Activated naive CD4-positive, alpha-beta T cell treated with anti-CD3 and anti-CD28 coated beads, Interleukin-2, amount 10 ng/mL, durations not matched to agents 7 days and 5 days (primary cell): ENCODE measurements at regions not wholly inside any gene's neighbourhood (a gene's known extent, or its start where the extent isn't known, plus 50 kb on each side); places are given as distances from the start of the nearest gene placed in this dataset.
"Not testable (repeated sequence)": the region's sequence is repeated elsewhere in the genome, so short reads cannot be mapped to it uniquely, and the experiment has no call there.

Source experiments
- CTCF ChIA-PET: fragments of 350-600 bp; sonication (Branson Sonifier 250); formaldehyde crosslinking; loops from one replicate; lab custom pipeline; 2021; ENCODE audit warnings: antibody characterized with exemption; lab: Charles Lee
- DNase-seq: peaks from one replicate; pipeline ENCODE4 v3.0.0-alpha.2; 2020
- H3K27ac Mint-ChIP-seq: one replicate; pipeline ENCODE4 v1.8.0; 2021; ENCODE audit warnings: mild to moderate bottlenecking, moderate library complexity, mixed read lengths
- H3K27me3 Mint-ChIP-seq: one replicate; pipeline ENCODE4 v1.8.0; 2021; ENCODE audit warnings: mild to moderate bottlenecking, mixed read lengths
- H3K36me3 Mint-ChIP-seq: one replicate; pipeline ENCODE4 v1.8.0; 2021; ENCODE audit warnings: mixed read lengths
- H3K4me1 Mint-ChIP-seq: one replicate; pipeline ENCODE4 v1.8.0; 2021; ENCODE audit warnings: mixed read lengths
- H3K4me3 Mint-ChIP-seq: one replicate; pipeline ENCODE4 v1.8.0; 2021; ENCODE audit warnings: mild to moderate bottlenecking, moderate library complexity, mixed read lengths
- H3K9me3 Mint-ChIP-seq: one replicate; pipeline ENCODE4 v1.8.0; 2021; ENCODE audit warnings: mixed read lengths

DNA sequence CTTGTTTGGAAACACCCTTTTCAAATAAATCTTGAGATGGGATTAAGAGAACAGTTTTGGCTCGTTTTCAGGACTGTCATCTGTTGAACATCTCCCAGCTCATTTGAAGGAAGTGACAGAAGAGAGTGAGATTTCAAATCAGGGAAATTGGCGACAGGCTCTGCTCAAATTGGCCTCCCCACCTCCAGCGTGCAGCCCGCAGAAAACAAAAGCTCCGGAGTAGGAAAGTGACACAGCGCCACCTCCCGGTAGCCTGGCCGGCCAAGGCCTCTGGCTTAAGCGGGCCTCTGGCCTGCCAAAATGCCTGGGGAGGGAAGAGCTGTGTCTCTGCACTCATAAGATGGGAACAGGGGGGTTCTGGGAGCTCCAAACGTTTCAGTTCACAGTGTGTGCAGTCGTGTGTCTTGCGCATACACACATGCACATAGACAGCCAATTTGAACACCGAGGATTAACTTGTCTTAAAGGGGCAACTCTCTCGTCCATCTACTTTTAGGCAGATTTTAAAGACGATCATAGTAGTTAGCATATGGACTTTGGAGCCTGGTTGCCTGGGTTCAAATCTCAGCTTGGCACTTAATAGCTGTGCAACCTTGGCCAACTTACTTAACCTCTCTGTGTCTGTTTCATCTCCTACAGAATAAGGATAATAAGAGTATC is 132.7 kb upstream of the RCN1 start:
- Mint-ChIP-seq H3K4me3 (no peak overlapping the region), H3K36me3 (no peaks in the 10 kb centered on the region), H3K9me3 (no peaks in the 10 kb centered on the region), H3K27ac (no peak overlapping the region), H3K27me3 (peaks cover 7% of the 10 kb centered on the region), H3K4me1 (peaks cover 3% of the 10 kb centered on the region)
- CTCF ChIA-PET, result interaction anchor here (0.7 to 2.7 kb wide), 29 partner anchors 9 to 851 kb away, joined by 3 to 18 read pairs (median 4); partner anchors contain the start of genes DCDC1 and DNAJC24
- DNase-seq, result peak; percentile 73

- no peak overlapping the region for H3K4me3 Mint-ChIP-seq
- peaks cover 3% of the 10 kb centered on the region for H3K4me1 Mint-ChIP-seq
- H3K36me3 Mint-ChIP-seq, result no peaks in the 10 kb centered on the region
- DNase-seq, result no peak
- CTCF ChIA-PET, result interaction anchor here (0.7 to 2.7 kb wide), 29 partner anchors 9 to 851 kb away, joined by 3 to 18 read pairs (median 4); partner anchors contain the start of genes DCDC1 and DNAJC24
- no peaks in the 10 kb centered on the region for H3K9me3 Mint-ChIP-seq
- H3K27ac Mint-ChIP-seq, result no peak overlapping the region
- peaks cover 7% of the 10 kb centered on the region for H3K27me3 Mint-ChIP-seq
Measured at GRCh38 chr11:31957674-31958073, 133.2 kb upstream of the RCN1 start.

DNA sequence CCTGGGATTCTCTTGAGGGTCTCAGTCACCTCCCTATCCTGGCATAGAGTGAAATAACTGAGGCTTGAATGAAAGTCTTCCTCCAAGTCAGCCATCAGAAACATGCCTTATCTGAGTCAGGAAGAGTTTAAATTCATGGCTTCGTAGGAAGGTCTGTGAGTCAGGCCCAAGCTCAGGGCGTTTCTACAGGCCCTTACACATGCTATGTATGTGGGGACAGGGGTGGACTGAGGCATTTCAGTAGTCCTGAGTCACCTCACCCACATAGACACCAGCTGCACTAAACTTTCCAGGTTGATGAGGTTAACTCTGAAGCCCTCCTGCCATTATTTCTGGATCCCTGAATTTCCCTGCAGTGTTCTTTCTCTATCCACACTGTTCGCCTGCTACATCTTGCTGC is 134.6 kb upstream of the RCN1 start:
- no peaks in the 10 kb centered on the region for H3K36me3 Mint-ChIP-seq
- DNase-seq, result no peak
- no peak overlapping the region for H3K4me3 Mint-ChIP-seq
- CTCF ChIA-PET, result interaction anchor here (1.0 to 2.5 kb wide), 8 partner anchors 8 to 849 kb away, joined by 3 to 11 read pairs (median 5); no protein-coding TSS in a partner anchor
- no peak overlapping the region for H3K27ac Mint-ChIP-seq
- H3K27me3 Mint-ChIP-seq, result peaks cover 12% of the 10 kb centered on the region
- no peaks in the 10 kb centered on the region for H3K9me3 Mint-ChIP-seq
- peaks cover 3% of the 10 kb centered on the region for H3K4me1 Mint-ChIP-seq

GRCh38 chr11:31955838-31956237 is 135.0 kb upstream of the RCN1 start:
- peaks cover 16% of the 10 kb centered on the region for H3K27me3 Mint-ChIP-seq
- peaks cover 3% of the 10 kb centered on the region for H3K4me1 Mint-ChIP-seq
- H3K36me3 Mint-ChIP-seq, result no peaks in the 10 kb centered on the region
- H3K4me3 Mint-ChIP-seq, result no peak overlapping the region
- no peaks in the 10 kb centered on the region for H3K9me3 Mint-ChIP-seq
- no peak overlapping the region for H3K27ac Mint-ChIP-seq
- no peak for DNase-seq
- CTCF ChIA-PET, result interaction anchor here (1.0 to 1.2 kb wide), 2 partner anchors 13 to 715 kb away, joined by 3 to 4 read pairs; no protein-coding TSS in a partner anchor

DNA sequence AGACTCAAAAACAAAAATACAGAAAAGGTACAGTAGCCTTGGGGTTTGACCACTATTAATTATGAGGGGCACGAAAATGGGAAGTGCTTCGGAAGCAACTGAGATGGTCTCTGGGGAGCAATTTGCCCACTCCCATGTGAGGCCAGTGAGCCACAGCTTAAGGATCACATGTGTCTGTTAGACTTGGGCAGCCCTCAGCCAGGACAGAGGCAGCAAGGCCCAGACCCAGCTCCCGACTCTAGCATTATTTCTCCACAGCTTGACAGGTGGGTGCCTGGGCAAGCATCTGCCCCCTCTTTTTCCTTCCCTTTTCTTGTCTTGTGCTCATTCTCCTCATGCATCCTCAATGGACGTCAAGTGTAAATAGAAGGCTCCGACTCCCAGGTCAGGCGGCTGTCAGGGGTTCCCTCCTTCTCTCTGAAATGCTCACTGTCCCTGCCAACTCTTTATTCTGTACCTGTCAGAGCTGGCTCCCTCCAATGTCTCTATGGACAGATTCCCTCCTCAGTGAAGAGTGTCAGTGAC is 137.0 kb upstream of the RCN1 start:
- no peaks in the 10 kb centered on the region for H3K36me3 Mint-ChIP-seq
- CTCF ChIA-PET, result no interaction called here
- peaks cover 16% of the 10 kb centered on the region for H3K4me1 Mint-ChIP-seq
- no peak overlapping the region for H3K27ac Mint-ChIP-seq
- no peak for DNase-seq
- peaks cover 22% of the 10 kb centered on the region for H3K27me3 Mint-ChIP-seq
- H3K4me3 Mint-ChIP-seq, result no peak overlapping the region
- no peaks in the 10 kb centered on the region for H3K9me3 Mint-ChIP-seq

- Mint-ChIP-seq H3K27me3 (peaks cover 15% of the 10 kb centered on the region), H3K27ac (peak overlapping the region; percentile 28), H3K4me1 (peaks cover 19% of the 10 kb centered on the region)
- DNase-seq, H3K4me3 Mint-ChIP-seq, CTCF ChIA-PET, H3K9me3 Mint-ChIP-seq, H3K36me3 Mint-ChIP-seq: not testable (repeated sequence)
Measured at GRCh38 chr11:31949733-31950200, 138.6 kb upstream of the PAX6 start.

DNA sequence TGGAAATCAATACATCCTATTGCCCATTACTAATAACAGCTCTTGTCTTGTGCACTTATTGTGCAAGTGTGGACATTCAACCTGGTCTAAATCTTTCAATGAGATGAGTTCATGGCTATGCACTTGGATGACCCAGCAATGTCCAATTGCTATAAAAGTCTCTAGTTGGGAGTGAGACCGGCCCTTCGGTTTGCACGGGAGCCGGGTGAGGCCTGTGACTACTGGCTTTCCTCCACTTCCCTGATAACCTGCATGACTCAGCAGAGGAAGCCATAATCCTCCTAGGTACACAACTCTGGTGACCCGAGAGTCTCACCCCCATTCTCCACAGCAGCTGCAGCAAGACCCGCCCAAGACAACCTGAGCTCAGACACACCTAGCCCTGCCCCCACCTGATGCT is 135.9 kb upstream of the PAX6 start:
- CTCF ChIA-PET, result no interaction called here
- Mint-ChIP-seq H3K36me3 (no peaks in the 10 kb centered on the region), H3K4me3 (no peak overlapping the region), H3K27ac (no peak overlapping the region), H3K27me3 (peaks cover 14% of the 10 kb centered on the region), H3K4me1 (peaks cover 30% of the 10 kb centered on the region), H3K9me3 (no peaks in the 10 kb centered on the region)
- no peak for DNase-seq

DNA sequence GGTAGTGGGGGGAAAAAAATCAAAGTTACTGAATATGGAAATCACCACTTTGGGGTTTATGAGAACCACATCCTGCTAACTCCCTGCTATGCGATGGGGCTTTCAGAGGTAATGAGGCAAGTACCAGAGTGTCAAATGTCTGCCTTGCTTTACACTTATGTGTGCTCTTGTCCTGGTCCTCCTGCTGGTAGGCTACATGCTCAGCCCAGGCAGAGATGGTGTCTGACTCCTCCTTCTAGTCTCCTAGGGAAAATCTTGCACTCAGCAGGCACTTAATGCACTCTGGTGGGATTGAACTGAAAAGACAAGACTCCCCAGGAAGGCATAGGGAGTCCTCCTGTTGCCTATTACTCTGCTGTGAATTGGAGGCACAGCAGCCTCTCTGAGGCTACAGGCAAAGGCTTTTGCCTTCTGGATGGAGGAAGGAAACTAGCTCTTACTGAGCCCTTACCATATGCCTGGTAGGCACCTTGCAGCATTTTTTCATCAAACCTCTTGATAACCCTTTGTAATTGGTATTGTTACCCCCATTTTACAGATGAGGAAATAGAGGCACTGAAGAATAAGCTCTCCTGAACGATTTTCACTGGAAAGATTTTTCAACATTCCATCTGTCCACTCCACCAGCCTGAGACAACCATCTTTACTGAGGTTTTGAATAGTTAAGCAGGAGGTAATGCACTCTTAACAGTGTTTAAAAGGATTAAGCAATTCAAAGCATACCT is 132.1 kb upstream of the PAX6 start:
- Mint-ChIP-seq H3K27ac (no peak overlapping the region), H3K4me3 (no peak overlapping the region), H3K9me3 (no peaks in the 10 kb centered on the region), H3K27me3 (peaks cover 4% of the 10 kb centered on the region), H3K36me3 (no peaks in the 10 kb centered on the region), H3K4me1 (peaks cover 14% of the 10 kb centered on the region)
- DNase-seq, result no peak
- CTCF ChIA-PET, result interaction anchor here (0.9 to 1.6 kb wide), 2 partner anchors 12 to 14 kb away, joined by 3 to 6 read pairs; no protein-coding TSS in a partner anchor

- peaks cover 11% of the 10 kb centered on the region for H3K4me1 Mint-ChIP-seq
- H3K27ac Mint-ChIP-seq, result no peak overlapping the region
- H3K9me3 Mint-ChIP-seq, result no peaks in the 10 kb centered on the region
- H3K36me3 Mint-ChIP-seq, result no peaks in the 10 kb centered on the region
- peaks cover 4% of the 10 kb centered on the region for H3K27me3 Mint-ChIP-seq
- no peak for DNase-seq
- CTCF ChIA-PET, result no interaction called here
- no peak overlapping the region for H3K4me3 Mint-ChIP-seq
Measured at GRCh38 chr11:31940371-31941037, 129.4 kb upstream of the PAX6 start.

DNA sequence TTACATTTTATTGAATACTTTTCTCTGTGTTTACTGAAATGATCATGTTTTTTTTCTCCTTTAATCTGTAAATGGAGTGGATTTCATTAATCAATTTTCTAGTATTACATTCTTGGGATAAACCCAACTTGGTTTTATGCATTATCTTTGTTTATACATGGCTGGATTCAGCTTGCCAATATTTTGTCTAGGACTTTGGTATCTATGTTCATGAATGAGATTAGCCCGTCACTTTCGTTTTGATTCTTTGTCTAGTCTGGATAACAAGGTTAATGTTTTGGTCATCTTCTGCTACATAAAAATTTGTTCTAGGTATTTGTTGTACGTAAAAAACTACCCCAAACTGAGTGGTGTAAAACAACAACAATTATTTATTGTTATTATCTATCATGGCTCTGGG is 127.9 kb upstream of the PAX6 start:
- Mint-ChIP-seq H3K9me3 (no peaks in the 10 kb centered on the region), H3K27ac (no peak overlapping the region), H3K4me1 (peaks cover 11% of the 10 kb centered on the region), H3K4me3 (no peak overlapping the region), H3K36me3 (no peaks in the 10 kb centered on the region), H3K27me3 (peaks cover 4% of the 10 kb centered on the region)
- CTCF ChIA-PET, result no interaction called here
- no peak for DNase-seq

DNA sequence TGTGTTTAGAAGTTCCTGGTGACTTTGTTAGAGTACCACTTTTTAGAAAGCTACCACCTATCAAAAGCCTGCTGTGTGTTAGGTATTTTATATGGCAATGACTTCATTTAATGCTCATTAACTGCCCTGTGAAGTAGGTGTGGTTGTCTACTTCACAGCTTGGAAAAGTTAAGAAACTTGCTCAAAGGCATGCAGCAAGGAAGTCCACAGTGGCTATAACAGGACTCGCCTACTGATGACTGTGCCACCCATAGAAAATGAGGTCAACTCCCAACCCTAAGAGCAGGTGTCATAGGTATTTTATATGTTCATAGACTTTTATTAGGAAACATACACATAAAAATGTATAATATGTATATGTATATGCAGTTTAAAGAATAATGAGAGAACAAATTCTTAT is 125.2 kb upstream of the PAX6 start:
- Mint-ChIP-seq H3K27ac (no peak overlapping the region), H3K4me3 (no peak overlapping the region), H3K27me3 (peaks cover 4% of the 10 kb centered on the region), H3K36me3 (no peaks in the 10 kb centered on the region), H3K4me1 (no peaks in the 10 kb centered on the region), H3K9me3 (no peaks in the 10 kb centered on the region)
- DNase-seq, result no peak
- CTCF ChIA-PET, result no interaction called here

- H3K4me1 Mint-ChIP-seq, result no peaks in the 10 kb centered on the region
- no peak overlapping the region for H3K4me3 Mint-ChIP-seq
- H3K27me3 Mint-ChIP-seq, result peaks cover 4% of the 10 kb centered on the region
- H3K9me3 Mint-ChIP-seq, result no peaks in the 10 kb centered on the region
- CTCF ChIA-PET, result no interaction called here
- no peak overlapping the region for H3K27ac Mint-ChIP-seq
- no peak for DNase-seq
- H3K36me3 Mint-ChIP-seq, result no peaks in the 10 kb centered on the region
Measured at GRCh38 chr11:31932879-31933278, 121.8 kb upstream of the PAX6 start.

- H3K27ac Mint-ChIP-seq, result no peak overlapping the region
- H3K36me3 Mint-ChIP-seq, result no peaks in the 10 kb centered on the region
- CTCF ChIA-PET, result no interaction called here
- H3K4me3 Mint-ChIP-seq, result no peak overlapping the region
- H3K9me3 Mint-ChIP-seq, result no peaks in the 10 kb centered on the region
- DNase-seq, result no peak
- peaks cover 4% of the 10 kb centered on the region for H3K27me3 Mint-ChIP-seq
- H3K4me1 Mint-ChIP-seq, result no peaks in the 10 kb centered on the region
Measured at GRCh38 chr11:31927982-31928381, 116.9 kb upstream of the PAX6 start.
